GM19397 (cell line): ENCODE measurements at regions not wholly inside any gene's neighbourhood (a gene's known extent, or its start where the extent isn't known, plus 50 kb on each side); places are given as distances from the start of the nearest gene placed in this dataset.

ENCODE experiments used
- ATAC-seq: cut with Tn5 transposase; IDR thresholded peaks from one replicate; pipeline ENCODE4 v1.9.1; 2021; ENCODE audit warnings: mild to moderate bottlenecking, moderate library complexity; ENCODE audit not compliant: unreplicated experiment

DNA sequence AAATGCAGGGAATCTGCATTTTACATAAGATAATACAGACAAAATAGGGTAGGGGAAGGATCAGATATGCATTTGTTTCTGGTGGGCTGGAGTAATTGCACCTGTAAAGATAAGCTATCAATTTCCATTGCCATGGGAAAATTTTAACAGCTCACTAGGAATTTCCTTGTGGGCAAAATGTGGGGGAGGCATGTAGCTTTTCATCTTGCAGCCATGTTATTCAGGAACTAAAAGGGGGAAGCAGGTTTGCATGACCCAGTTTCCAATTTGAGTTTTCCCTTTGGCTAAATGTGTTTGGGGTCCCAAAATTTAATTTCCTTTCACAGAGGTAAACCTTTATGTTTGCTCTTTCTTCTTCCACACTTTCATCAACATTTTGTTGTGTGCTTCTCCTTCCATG, 624.4 kb downstream of the NYAP2 start:
- no peak for ATAC-seq

DNA sequence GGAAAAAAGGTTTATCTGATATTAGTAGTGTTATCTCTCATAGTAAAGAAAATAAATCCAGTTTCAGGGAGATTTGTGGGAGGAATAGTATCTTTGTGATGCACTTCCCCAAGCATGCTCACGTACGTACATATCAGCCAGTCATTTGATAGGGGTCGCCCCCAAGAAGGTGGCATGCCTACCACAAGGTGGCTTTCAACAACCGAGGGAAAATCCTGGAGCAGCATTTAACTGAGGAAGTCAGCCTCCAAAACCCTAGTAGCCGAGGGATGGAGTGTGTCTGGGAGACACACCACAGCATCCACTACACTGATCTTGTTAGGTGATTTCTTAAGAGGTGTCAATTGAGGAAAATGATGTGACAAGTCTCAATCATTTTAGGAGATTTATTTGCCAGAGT, 623.9 kb downstream of the NYAP2 start:
- no peak for ATAC-seq

DNA sequence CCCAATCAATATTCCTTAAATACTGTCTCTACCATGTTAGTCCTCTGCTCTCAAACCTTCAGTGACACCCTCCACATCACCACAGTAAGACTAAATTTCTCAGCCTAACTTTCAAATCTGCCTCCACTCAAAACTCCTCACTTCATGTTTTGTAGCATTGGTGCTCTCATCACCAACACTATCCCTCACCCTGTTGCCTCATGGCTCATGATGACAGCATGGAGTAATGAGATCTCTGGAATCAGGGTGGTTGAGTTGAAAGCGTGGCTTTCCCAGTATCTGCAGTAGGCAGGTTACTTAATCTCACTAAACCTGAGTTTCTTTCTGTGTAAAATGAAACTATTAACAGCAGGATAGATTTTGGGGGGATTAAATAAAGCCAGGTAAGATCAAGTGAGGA, 621.4 kb downstream of the NYAP2 start:
- no peak for ATAC-seq

DNA sequence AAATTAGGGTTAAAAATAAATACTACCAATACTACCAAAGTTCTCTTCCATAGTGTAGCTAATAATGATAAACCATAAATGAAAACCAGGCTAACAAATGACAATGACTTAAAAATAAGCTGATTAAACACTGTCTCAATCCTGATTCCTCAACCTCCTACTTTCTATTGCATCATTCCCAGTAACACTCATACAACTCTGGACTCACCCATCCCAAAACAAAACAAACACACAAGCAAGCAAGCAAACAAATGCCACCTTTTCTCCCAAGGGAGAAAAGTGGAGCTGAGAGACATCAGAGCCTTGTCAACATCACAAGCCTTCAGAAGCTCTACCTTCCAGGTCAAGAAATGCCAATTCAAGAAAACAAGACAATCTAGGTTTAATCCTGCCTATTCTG, 620.7 kb downstream of the NYAP2 start:
- no peak for ATAC-seq

DNA sequence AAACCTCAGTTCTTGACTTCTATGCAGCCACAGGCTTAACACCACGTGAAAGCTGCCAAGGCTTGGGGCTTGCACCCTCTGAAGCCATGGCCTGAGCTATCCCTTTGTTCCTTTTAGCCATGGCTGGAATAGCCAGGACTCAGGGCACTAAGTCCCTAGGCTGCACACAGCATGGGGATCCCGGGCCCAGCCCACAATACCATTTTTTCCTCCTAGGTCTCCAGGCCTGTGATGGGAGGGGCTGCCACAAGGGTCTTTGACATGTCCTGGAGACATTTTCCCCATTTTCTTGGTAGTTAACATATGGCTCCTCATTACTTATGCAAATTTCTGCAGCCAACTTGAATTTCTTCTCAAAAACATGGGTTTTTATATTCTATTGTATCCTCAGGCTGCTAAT, 619.1 kb downstream of the NYAP2 start:
- no peak for ATAC-seq

DNA sequence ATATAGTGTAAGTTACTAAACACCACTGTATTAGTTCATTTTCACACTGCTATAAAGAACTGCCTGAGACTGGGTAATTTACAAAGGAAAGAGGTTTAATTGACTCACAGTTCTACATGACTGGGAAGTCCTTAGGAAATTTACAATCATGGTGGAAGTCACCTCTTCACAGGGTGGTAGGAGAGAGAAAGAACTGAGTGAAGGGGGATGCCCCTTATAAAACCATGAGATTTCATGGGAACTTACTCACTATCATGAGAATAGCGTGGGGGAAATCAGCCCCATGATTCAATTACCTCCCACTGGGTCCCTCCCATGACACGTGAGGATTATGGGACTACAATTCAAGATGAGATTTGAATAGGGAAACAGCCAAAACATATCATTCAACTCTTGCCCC, 618.0 kb downstream of the NYAP2 start:
- ATAC-seq, result no peak

DNA sequence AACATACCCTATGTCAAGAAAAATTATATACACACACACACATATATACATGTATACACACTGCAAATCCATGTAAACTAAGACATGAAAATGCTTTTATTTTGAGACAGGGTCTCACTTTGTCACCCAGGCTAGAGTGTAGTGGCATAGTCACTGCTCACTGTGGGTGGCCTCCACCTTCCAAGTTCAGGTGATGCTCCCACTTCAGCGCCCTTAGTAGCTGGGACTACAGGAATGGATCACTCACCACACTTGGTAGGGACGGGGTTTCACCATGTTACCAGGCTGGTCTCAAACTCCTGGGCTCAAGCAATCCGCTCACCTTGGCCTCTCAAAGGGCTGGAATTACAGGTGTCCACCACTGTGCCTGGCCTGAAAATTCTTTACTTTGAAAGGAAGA, 617.6 kb downstream of the NYAP2 start:
- no peak for ATAC-seq

DNA sequence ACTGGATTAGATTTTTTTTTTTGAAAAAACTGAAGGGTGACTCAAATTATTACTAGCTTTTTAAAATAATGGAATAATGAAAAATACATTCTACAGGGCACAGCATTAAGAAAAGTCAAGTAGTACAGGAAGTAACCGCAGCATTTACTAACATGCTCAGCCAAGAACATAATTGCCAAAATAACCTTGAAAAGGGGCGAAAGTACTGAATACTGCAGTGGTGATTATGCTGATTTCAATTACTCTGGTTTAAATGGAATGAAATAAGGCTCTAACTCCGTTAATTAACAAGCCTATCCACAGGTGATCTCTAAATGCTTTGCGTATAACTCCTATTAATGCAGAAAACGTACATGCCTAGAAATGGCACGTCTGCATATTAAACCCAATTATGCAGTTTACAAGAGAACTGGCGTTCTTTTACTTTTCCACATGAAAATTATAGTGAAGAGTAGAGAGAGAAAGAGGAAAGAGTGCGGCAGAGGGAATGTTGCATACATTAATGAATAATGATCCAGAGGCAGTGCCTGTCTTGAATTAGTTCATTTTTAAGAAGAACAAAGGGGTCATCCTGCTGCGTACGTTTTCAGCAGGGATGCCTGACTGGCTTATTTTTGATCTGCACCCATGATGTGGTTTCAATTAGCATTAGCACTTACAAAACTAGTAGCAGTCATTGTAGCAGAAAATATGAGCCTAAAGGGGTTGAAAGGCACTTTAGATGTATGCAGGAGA, 612.4 kb downstream of the NYAP2 start:
- ATAC-seq, result no peak

DNA sequence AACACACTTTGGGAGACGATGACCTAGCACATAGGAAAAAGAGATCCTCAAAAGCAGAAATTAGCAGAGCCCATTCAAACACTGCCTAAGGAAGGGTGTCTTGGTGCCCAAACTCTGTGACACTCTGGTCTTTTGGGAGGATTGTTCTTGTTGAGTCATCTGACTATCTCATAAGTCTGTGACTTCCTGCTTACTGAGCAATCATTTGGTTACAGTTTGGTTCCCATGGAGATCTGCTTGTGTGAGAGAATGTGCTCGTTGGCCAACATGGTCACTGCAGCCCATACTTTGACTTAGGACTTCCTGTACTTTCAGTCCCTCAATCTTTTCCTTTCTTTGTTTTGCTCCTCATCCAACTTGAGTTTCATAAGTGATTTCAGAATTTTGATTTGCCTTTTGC, 602.9 kb downstream of the NYAP2 start:
- no peak for ATAC-seq

DNA sequence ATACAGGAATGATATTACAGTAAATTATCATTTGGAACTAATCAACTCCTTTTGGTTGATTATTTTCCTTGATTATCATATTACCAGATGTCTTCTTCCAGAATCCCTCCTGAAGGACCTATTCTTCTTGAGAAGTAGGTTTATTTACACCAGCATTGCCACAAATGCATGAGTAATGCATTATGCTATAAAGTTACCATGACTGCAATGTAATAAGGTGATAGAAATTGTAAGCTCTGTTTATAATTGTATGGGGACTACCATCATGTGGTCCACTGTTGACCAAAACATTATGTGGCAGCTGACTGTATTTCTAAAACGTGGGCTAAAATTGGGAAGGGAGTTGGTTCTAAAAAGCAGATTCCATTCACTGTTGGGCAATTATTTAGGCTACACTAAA, 602.2 kb downstream of the NYAP2 start:
- ATAC-seq, result no peak

DNA sequence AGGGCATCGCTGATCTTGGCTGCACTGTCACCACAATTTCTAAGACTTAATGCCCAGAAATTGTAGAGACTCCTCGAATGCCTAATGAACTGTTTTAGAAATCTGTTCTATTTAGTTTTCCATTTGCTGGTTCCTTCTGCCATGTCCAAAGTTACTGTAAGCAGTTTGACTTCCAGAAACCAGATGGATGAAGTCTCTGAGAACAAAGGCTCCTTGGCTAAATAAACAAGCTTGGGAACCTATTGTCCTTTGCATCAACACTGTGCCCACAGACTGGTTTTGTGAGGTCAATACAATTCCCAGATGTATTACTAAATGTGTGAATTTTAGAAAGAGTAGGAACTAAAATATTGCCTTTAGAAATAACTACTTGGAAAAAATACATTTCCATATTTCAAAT, 600.2 kb downstream of the NYAP2 start:
- ATAC-seq, result no peak

DNA sequence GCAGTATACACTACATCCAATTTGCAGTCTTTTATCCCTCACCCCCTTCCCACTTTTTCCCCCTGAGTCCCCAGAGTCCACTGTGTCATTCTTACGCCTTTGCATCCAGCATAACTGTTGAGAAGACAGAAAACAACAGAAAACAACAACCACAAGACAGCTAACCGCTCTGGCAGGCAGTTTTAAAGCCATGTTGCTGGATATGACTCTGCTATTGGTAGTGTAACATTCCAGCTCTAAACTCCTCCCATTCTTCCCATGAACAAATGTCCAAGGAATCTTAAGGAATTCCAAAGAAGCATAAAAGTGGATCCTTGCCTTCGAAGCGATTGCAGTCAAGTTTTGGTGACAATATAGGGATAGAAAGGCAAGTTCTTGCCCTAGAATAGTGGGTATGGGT, 599.1 kb downstream of the NYAP2 start:
- no peak for ATAC-seq

DNA sequence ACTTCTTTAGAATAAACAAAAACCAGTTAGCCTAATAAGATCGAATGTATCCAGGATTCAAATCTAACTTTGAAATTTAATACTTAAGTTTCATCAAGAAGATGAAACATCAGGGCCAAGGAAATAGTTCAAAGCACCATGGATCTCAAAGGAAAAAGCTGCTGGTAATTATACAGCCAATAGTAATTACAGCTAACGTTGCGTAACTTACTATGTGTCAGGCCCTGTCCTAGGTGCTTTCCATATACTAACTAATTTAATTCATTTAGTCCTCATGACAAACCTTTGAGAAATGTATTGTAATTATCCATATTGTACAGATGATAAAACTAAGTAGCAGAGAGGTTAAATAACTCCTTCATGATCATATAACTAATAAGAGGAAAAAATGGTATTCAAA, 598.6 kb downstream of the NYAP2 start:
- ATAC-seq, result no peak

DNA sequence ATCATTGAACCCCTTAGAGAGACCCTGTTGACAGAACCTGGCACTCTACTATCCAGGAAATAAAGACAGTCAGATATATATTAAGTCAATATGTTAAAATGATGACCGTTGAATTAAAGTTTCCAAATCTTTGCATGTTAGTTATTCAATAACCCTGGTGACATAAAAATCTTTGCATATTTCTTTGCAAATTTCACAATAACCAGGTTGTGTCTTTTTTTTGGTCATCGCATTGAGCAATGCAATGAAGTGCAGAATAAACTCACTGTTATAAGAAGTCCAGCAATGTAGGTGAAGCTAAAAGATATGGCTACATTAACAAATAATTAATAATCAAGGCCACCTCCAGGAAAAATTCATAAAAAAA, 596.9 kb downstream of the NYAP2 start:
- no peak for ATAC-seq

DNA sequence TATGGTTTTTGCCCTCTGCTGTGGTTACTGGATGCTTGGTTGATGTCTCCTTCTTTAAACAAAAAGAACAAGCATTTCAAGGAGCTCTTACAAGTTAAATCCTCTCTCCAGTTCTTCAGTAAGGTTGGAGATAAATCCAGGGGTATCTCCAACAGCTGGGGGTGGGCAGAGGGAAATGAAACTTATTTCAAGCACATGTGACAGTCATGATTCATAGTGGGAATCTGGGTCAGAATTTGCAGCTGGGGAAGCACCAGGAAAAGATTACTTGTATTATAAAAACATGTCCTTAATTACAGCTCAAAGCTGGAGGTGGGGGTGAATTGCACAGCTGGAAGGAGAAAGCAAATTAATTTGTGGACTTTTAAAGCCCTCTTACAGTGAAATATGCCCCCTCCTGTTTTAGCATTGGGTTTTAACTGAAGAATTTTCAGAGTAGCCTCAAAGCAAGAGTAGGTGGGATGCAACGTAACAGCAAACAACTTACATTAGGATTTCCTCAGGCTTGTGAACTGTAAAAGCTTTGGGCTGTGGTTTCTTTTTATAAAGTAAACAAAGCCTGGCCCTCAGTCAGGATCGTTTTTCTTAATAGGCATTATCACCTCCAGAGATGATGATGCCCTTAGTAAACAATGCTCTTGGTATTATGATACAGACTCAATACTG, 596.4 kb downstream of the NYAP2 start:
- ATAC-seq, result no peak

DNA sequence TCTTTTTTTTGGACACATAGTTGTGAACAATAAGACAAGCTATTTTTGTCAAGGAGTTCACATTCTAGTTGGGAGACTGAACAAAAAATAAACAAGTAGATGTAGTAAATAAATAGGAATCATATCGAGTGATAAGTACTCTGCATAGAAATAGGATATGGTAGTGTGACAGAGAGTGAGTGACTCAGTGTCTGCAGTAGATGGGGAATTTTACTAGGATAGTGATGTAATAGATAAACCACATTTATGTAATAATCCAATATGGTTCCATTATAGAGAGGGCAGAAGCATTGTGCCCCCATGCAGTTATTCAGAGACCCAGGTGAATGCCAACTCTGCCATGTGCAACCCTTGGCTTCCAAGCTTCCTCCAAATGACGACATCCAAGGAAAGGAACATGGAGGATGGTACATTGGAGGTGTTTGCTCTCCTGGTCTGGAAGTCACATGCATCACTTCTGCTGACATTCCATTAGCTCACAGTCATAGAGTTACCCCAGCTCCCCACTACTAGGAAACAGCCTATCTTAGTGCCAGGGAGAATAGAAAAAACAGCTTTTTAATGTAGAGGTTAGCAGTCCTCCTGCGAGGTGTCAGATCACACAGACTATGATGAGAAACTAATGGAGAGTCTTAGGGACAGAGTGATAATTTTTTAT, 595.4 kb downstream of the NYAP2 start:
- ATAC-seq, result no peak

DNA sequence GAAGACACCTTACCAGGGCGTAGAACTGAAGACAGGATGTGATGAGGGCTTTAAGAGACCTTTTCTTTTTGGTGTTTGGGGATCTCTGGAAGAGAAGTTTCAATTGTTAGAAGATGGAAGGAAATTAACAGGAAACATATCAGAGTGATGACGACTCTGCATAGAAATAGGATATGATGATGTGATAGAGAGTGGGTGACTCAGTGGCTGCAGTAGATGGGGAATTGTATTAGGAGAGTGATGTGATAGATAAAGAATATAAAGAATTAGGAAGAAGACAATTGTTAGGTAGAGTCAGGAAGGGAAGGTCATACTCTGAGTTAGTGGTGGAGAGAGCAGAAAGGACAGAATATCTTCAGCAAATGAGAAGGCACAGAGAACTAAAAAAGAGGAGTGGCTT, 593.9 kb downstream of the NYAP2 start:
- no peak for ATAC-seq

DNA sequence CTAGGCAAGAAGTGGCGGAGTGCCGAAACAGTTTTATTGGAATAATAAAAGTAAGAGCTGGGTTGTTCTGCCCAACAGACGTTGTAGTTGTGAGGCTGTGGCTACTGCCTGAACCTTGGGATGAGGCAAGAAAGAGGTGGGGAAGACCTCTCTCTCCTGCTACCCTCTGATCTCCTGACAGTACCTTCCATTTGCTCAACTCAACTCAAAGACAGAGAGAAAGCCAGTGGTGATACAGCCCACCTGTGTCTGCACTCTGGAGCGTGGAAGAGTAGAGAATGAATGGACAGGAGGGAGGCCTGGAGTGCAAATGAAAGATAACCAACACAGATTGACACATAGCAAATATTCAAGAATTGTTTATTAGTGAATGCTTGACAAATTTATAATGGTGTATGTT, 590.3 kb downstream of the NYAP2 start:
- no peak for ATAC-seq

DNA sequence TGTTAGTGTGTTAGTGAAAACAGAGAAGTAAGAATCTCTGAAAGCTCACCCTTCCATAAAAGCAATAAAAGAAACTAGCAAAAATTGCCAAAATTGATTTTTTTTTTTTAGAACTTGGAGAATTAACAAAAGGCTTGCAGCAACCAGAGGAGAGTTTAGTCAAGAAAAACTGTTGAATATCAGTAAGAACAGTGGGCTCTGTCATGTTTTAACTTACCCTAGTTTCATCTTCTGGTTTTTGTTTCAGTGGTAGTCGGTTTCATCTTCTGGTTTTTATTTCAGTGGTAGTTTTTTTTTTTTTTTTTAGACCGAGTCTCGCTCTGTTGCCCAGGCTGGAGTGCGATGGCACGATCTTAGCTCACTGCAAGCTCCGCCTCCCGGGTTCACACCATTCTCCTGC, 580.9 kb downstream of the NYAP2 start:
- ATAC-seq, result no peak

DNA sequence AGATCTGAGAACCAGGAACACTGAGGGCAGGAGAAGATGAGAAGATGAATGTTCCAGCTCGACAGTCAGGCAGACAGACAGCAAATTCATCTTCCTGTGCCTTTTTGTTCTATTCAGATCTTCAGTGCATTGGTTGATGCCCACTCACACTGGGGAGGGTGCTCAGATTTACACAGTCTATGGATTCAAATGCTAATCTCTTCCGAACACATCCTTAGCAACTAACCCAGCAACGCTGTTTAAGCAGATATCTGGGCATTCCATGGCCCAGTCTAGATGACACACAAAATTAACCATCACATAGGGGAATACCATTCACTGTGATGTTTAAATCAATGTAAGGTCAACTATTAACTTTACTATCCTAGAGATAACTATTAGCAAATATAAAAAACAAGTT, 571.9 kb downstream of the NYAP2 start:
- ATAC-seq, result no peak

DNA sequence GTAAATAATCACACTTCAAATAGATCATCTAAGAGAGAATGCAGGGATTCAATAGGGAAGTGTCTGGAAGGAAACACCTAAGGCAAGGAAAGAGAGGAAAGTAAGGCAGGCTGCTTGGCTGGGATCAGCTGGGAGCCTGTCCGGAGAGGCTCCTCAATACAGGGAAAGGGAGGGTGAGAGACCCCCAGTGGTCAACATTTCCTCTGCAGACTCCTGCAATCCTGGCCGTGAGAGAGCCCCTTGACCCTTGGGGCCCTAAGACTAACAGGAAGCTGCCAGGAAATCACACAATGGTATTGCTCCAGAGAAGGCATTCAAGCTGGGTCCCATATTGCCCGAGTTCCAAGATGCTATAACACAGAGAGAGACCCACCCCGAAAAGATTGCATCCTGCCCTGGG, 549.4 kb downstream of the NYAP2 start:
- ATAC-seq, result no peak

DNA sequence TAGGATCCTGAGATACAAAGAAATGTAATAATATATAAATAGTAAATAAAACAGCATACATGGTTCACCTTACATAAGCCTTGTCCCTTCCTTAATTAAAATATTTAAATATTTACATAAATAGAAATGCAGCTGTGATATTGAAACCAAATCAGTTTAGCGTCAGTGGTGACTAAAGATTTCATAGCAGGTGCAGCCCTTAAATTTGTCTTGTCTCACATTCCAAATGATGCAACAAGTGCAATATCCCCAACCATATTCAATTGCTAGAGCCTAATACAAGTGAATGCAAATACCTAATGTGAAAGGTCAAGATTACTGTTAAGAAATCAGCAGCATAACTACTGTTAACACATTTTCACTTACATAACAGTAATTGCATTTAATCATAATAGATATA, 539.5 kb downstream of the NYAP2 start:
- no peak for ATAC-seq
